ENCODE measurements at regions not wholly inside any gene's neighbourhood (a gene's known extent, or its start where the extent isn't known, plus 50 kb on each side); places are given as distances from the start of the nearest gene placed in this dataset.

- DNase-seq, result no peak
- POLR2A ChIA-PET, result no interaction called here
- no peak for TF ChIP-seq CTCF (IDR thresholded peaks at IDR 0.05)
- Mint-ChIP-seq H3K9me3 (no peaks in the 10 kb centered on the region), H3K4me1 (no peaks in the 10 kb centered on the region), H3K27me3 (no peaks in the 10 kb centered on the region), H3K36me3 (ENCODE audit: low read depth) (no peaks in the 10 kb centered on the region), H3K4me3 (no peak overlapping the region), H3K27ac (no peak overlapping the region)
- ATAC-seq (ENCODE audit: low read depth), result no peak
- CTCF ChIA-PET, result no interaction called here
- intact Hi-C loops (cut with micrococcal nuclease), result no loop called here
Measured at GRCh38 chr4:31662951-31663350, 942.8 kb downstream of the PCDH7 start.

GRCh38 chr4:31667686-31668085, 947.5 kb downstream of the PCDH7 start:
- Mint-ChIP-seq H3K4me1 (no peaks in the 10 kb centered on the region), H3K36me3 (ENCODE audit: low read depth) (no peaks in the 10 kb centered on the region), H3K4me3 (no peak overlapping the region), H3K27ac (no peak overlapping the region), H3K9me3 (no peaks in the 10 kb centered on the region), H3K27me3 (no peaks in the 10 kb centered on the region)
- no peak for TF ChIP-seq CTCF (IDR thresholded peaks at IDR 0.05)
- CTCF ChIA-PET, result no interaction called here
- ATAC-seq (ENCODE audit: low read depth), result no peak
- POLR2A ChIA-PET, result no interaction called here
- no peak for DNase-seq
- intact Hi-C loops (cut with micrococcal nuclease), result no loop called here

- ChIA-PET POLR2A (no interaction called here), CTCF (no interaction called here)
- Mint-ChIP-seq H3K27me3 (no peaks in the 10 kb centered on the region), H3K4me1 (no peaks in the 10 kb centered on the region), H3K4me3 (no peak overlapping the region), H3K9me3 (no peaks in the 10 kb centered on the region), H3K27ac (no peak overlapping the region), H3K36me3 (ENCODE audit: low read depth) (no peaks in the 10 kb centered on the region)
- intact Hi-C loops (cut with micrococcal nuclease), result no loop called here
- no peak for DNase-seq
- no peak for ATAC-seq (ENCODE audit: low read depth)
- no peak for TF ChIP-seq CTCF (IDR thresholded peaks at IDR 0.05)
Measured at GRCh38 chr4:31674313-31674947, 954.3 kb downstream of the PCDH7 start.

- DNase-seq (no peak), ATAC-seq (ENCODE audit: low read depth) (no peak)
- intact Hi-C loops (cut with micrococcal nuclease), result no loop called here
- peaks cover 2% of the 10 kb centered on the region for H3K9me3 Mint-ChIP-seq
- H3K4me1 Mint-ChIP-seq, result no peaks in the 10 kb centered on the region
- no peaks in the 10 kb centered on the region for H3K27me3 Mint-ChIP-seq
- ChIA-PET CTCF (no interaction called here), POLR2A (no interaction called here)
- no peak for TF ChIP-seq CTCF (IDR thresholded peaks at IDR 0.05)
- H3K4me3 Mint-ChIP-seq, result no peak overlapping the region
- no peak overlapping the region for H3K27ac Mint-ChIP-seq
- no peaks in the 10 kb centered on the region for H3K36me3 Mint-ChIP-seq (ENCODE audit: low read depth)
Measured at GRCh38 chr4:31678356-31678755, 958.2 kb downstream of the PCDH7 start.

- H3K9me3 Mint-ChIP-seq, result peaks cover 4% of the 10 kb centered on the region
- intact Hi-C loops (cut with micrococcal nuclease), result no loop called here
- ChIA-PET POLR2A (no interaction called here), CTCF (no interaction called here)
- H3K4me3 Mint-ChIP-seq, result no peak overlapping the region
- no peaks in the 10 kb centered on the region for H3K36me3 Mint-ChIP-seq (ENCODE audit: low read depth)
- H3K4me1 Mint-ChIP-seq, result no peaks in the 10 kb centered on the region
- DNase-seq (no peak), ATAC-seq (ENCODE audit: low read depth) (no peak)
- H3K27ac Mint-ChIP-seq, result no peak overlapping the region
- H3K27me3 Mint-ChIP-seq, result no peaks in the 10 kb centered on the region
- TF ChIP-seq CTCF (IDR thresholded peaks at IDR 0.05), result no peak
Measured at GRCh38 chr4:31682796-31683195, 962.6 kb downstream of the PCDH7 start.

All from activated B cell treated with CpG ODN at 0.5 μM for 24 hours (primary cell).